NAMALWA (cell line): ENCODE measurements at regions not wholly inside any gene's neighbourhood (a gene's known extent, or its start where the extent isn't known, plus 50 kb on each side); places are given as distances from the start of the nearest gene placed in this dataset.
"Not testable (repeated sequence)": the region's sequence is repeated elsewhere in the genome, so short reads cannot be mapped to it uniquely, and the experiment has no call there.

Source experiments
- DNase-seq: peaks from one replicate; pipeline ENCODE4 v3.0.0-alpha.2; 2015; ENCODE audit warnings: low spot score

- no peak for DNase-seq
Measured at GRCh38 chr5:82489683-82490082, 211.5 kb upstream of the RPS23 start.

- DNase-seq = no peak
Measured at GRCh38 chr5:82487131-82487530, 209.0 kb upstream of the RPS23 start.

- DNase-seq = no peak
Measured at GRCh38 chr5:82480331-82480730, 202.2 kb upstream of the RPS23 start.

GRCh38 chr5:82476155-82476554 is 198.0 kb upstream of the RPS23 start:
- no peak for DNase-seq

- no peak for DNase-seq
Measured at GRCh38 chr5:82473262-82473661, 195.1 kb upstream of the RPS23 start.

- no peak for DNase-seq
Measured at GRCh38 chr5:82470185-82470994, 192.2 kb upstream of the RPS23 start.

GRCh38 chr5:82466986-82467561 is 188.9 kb upstream of the RPS23 start:
- DNase-seq = no peak

GRCh38 chr5:82465235-82465634 is 187.1 kb upstream of the RPS23 start:
- no peak for DNase-seq

GRCh38 chr5:82459626-82460025 is 181.5 kb upstream of the RPS23 start:
- DNase-seq = no peak

GRCh38 chr5:82455317-82455716 is 177.2 kb upstream of the RPS23 start:
- not testable (repeated sequence) for DNase-seq

- DNase-seq = no peak
Measured at GRCh38 chr5:82448374-82448773, 170.2 kb upstream of the RPS23 start.

- no peak for DNase-seq
Measured at GRCh38 chr5:82447913-82448312, 169.8 kb upstream of the RPS23 start.

- no peak for DNase-seq
Measured at GRCh38 chr5:82446809-82447208, 168.7 kb upstream of the RPS23 start.

GRCh38 chr5:82445726-82446335 is 167.7 kb upstream of the RPS23 start:
- no peak for DNase-seq

- no peak for DNase-seq
Measured at GRCh38 chr5:82439750-82440445, 161.7 kb upstream of the RPS23 start.

GRCh38 chr5:82437565-82437964 is 159.4 kb upstream of the RPS23 start:
- DNase-seq = not testable (repeated sequence)

GRCh38 chr5:82436291-82436690 is 158.1 kb upstream of the RPS23 start:
- DNase-seq = no peak

- not testable (repeated sequence) for DNase-seq
Measured at GRCh38 chr5:82434696-82435660, 156.8 kb upstream of the RPS23 start.

GRCh38 chr5:82426464-82427154 is 148.5 kb upstream of the RPS23 start:
- no peak for DNase-seq

GRCh38 chr5:82425591-82425990 is 147.4 kb upstream of the RPS23 start:
- DNase-seq = no peak

GRCh38 chr5:82424211-82424610 is 146.1 kb upstream of the RPS23 start:
- DNase-seq = no peak
